GM23338 (cell line): ENCODE measurements at regions not wholly inside any gene's neighbourhood (a gene's known extent, or its start where the extent isn't known, plus 50 kb on each side); places are given as distances from the start of the nearest gene placed in this dataset.

Experiments used
- ATAC-seq: fragments of 200-7000 bp; cut with Tn5 transposase; 3 replicates; pipeline ENCODE4 v1.9.1; 2020
- DNase-seq: peaks from one replicate; pipeline ENCODE4 v3.0.0-alpha.2; 2015; ENCODE audit warnings: low spot score
- H2AFZ ChIP-seq: fragments of 200-600 bp; sonication (generic); 2 replicates; pipeline ENCODE4 v1.8.0; 2016; ENCODE audit warnings: antibody characterized with exemption, mild to moderate bottlenecking, moderate library complexity
- H3F3A ChIP-seq: fragments of 200-600 bp; sonication (generic); replicated peaks from 2 replicates; pipeline ENCODE4 v1.8.0; 2017; ENCODE audit warnings: antibody characterized with exemption, mixed run types, low read depth
- H3K27ac ChIP-seq: fragments of 200-600 bp; sonication (generic); 2 replicates; pipeline ENCODE4 v1.6.1; 2016; ENCODE audit warnings: low read depth
- H3K27me3 ChIP-seq: fragments of 200-600 bp; sonication (generic); 2 replicates; pipeline ENCODE4 v1.8.0; 2016; ENCODE audit warnings: mild to moderate bottlenecking, mixed run types, moderate library complexity; ENCODE audit not compliant: insufficient read depth
- H3K36me3 ChIP-seq: fragments of 200-600 bp; sonication (generic); 2 replicates; pipeline ENCODE4 v1.8.0; 2016; ENCODE audit warnings: mild to moderate bottlenecking; ENCODE audit not compliant: insufficient read depth
- H3K4me1 ChIP-seq: fragments of 200-600 bp; sonication (generic); 2 replicates; pipeline ENCODE4 v1.8.0; 2016; ENCODE audit warnings: mild to moderate bottlenecking, moderate library complexity; ENCODE audit not compliant: insufficient read depth
- H3K4me2 ChIP-seq: fragments of 200-600 bp; sonication (generic); 2 replicates; pipeline ENCODE4 v1.7.1; 2017; ENCODE audit warnings: mixed run types
- H3K4me3 ChIP-seq: fragments of 200-600 bp; sonication (generic); 2 replicates; pipeline ENCODE4 v1.6.1; 2016; ENCODE audit warnings: mixed run types
- H3K79me2 ChIP-seq: fragments of 200-600 bp; sonication (generic); replicated peaks from 2 replicates; pipeline ENCODE4 v1.8.0; 2017; ENCODE audit warnings: mild to moderate bottlenecking; ENCODE audit not compliant: insufficient read depth
- H3K9me2 ChIP-seq: fragments of 200-600 bp; sonication (generic); 2 replicates; pipeline ENCODE4 v1.8.0; 2017; ENCODE audit not compliant: insufficient read depth
- H4K20me1 ChIP-seq: fragments of 200-600 bp; sonication (generic); replicated peaks from 2 replicates; pipeline ENCODE4 v1.8.0; 2017; ENCODE audit warnings: mild to moderate bottlenecking; ENCODE audit not compliant: insufficient read depth
- H3K27ac Mint-ChIP-seq: 2 replicates; pipeline ENCODE4 v1.8.0; 2020; ENCODE audit warnings: inconsistent platforms, mild to moderate bottlenecking, moderate library complexity, mixed read lengths
- H3K27me3 Mint-ChIP-seq: 3 replicates; pipeline ENCODE4 v1.8.0; 2022; ENCODE audit warnings: low read depth, mild to moderate bottlenecking, moderate library complexity, mixed read lengths, inconsistent platforms; ENCODE audit not compliant: insufficient read depth, poor library complexity
- H3K36me3 Mint-ChIP-seq: 3 replicates; pipeline ENCODE4 v1.8.0; 2021; ENCODE audit warnings: low read depth, mild to moderate bottlenecking, inconsistent platforms, moderate library complexity, mixed read lengths
- H3K4me1 Mint-ChIP-seq: 3 replicates; pipeline ENCODE4 v1.8.0; 2020; ENCODE audit warnings: mild to moderate bottlenecking, inconsistent platforms, mixed read lengths
- H3K4me3 Mint-ChIP-seq: 3 replicates; pipeline ENCODE4 v1.8.0; 2021; ENCODE audit warnings: moderate library complexity, mild to moderate bottlenecking, inconsistent platforms, mixed read lengths
- H3K9me3 Mint-ChIP-seq: 3 replicates; pipeline ENCODE4 v1.8.0; 2020; ENCODE audit warnings: moderate library complexity, mild to moderate bottlenecking, inconsistent platforms, mixed read lengths
- ETS1 ChIP-seq: IDR thresholded peaks from 2 replicates; pipeline ENCODE4 v1.6.1; 2016; ENCODE audit warnings: antibody characterized with exemption
- EZH2 ChIP-seq: fragments of 200-600 bp; sonication (generic); IDR thresholded peaks from one replicate; pipeline ENCODE4 v1.8.0; 2017; ENCODE audit warnings: antibody characterized with exemption, mild to moderate bottlenecking, low read depth; ENCODE audit not compliant: unreplicated experiment
- EZH2phosphoT487 ChIP-seq: fragments of 200-600 bp; sonication (generic); IDR thresholded peaks from one replicate; pipeline ENCODE4 v1.8.1; 2018; ENCODE audit warnings: antibody characterized with exemption; ENCODE audit not compliant: unreplicated experiment
- JUNB ChIP-seq: IDR thresholded peaks from one replicate; pipeline ENCODE4 v1.6.1; 2016; ENCODE audit warnings: antibody characterized with exemption; ENCODE audit not compliant: unreplicated experiment
- NANOG ChIP-seq: IDR thresholded peaks from 2 replicates; pipeline ENCODE4 v1.6.1; 2016; ENCODE audit warnings: antibody characterized with exemption, borderline replicate concordance
- STAT1 ChIP-seq: IDR thresholded peaks from one replicate; pipeline ENCODE4 v1.6.1; 2016; ENCODE audit warnings: antibody characterized with exemption; ENCODE audit not compliant: unreplicated experiment
- ZNF114 ChIP-seq: fragments of 250-450 bp; sonication (Bioruptor Pico); IDR thresholded peaks from 2 replicates; pipeline ENCODE4 v1.5.0; 2020; ENCODE audit warnings: mild to moderate bottlenecking, moderate library complexity
- ZNF462 ChIP-seq: fragments of 250-450 bp; sonication (Bioruptor Pico); IDR thresholded peaks from 2 replicates; pipeline ENCODE4 v1.5.0; 2020; ENCODE audit warnings: mild to moderate bottlenecking, moderate library complexity

- H3K9me3 Mint-ChIP-seq: peaks cover 2% of the 10 kb centered on the region; the same call in 2 of the 3 replicates
- H3K27ac ChIP-seq: no peak overlapping the region
- no peak for TF ChIP-seq ZNF462 (CRISPR knock-in tag)
Measured at GRCh38 chr10:4532467-4532866, 293.5 kb upstream of the AKR1E2 start.

GRCh38 chr10:4532011-4532410 lies 294.0 kb upstream of the AKR1E2 start:
- Histone ChIP-seq H3K4me2 (no peak overlapping the region), H4K20me1 (no peaks in the 10 kb centered on the region), H3K79me2 (no peaks in the 10 kb centered on the region), H3K4me1 (no peaks in the 10 kb centered on the region), H3K27ac (no peak overlapping the region), H3K27me3 (no peaks in the 10 kb centered on the region), H2AFZ (peak overlapping the region; percentile 69; the same call in 1 of the 2 replicates), H3K9me2 (0 out of 2 replicates have a peak, but pooled peaks cover 3% of the 10 kb centered on the region), H3K4me3 (no peak overlapping the region), H3K36me3 (no peaks in the 10 kb centered on the region), H3F3A (no peaks in the 10 kb centered on the region)
- no peaks in the 10 kb centered on the region for H3K4me1 Mint-ChIP-seq
- no peak overlapping the region for H3K27ac Mint-ChIP-seq
- H3K9me3 Mint-ChIP-seq: peaks cover 2% of the 10 kb centered on the region; the same call in 2 of the 3 replicates
- no peaks in the 10 kb centered on the region for H3K27me3 Mint-ChIP-seq
- ATAC-seq (no peak), DNase-seq (no peak)
- no peaks in the 10 kb centered on the region for H3K36me3 Mint-ChIP-seq
- no peak overlapping the region for H3K4me3 Mint-ChIP-seq
- TF ChIP-seq EZH2phosphoT487 (no peak), EZH2 (no peak), JUNB (no peak), STAT1 (no peak), ZNF114 (CRISPR knock-in tag) (no peak), NANOG (no peak), ETS1 (no peak)

More at GRCh38 chr10:4532467-4532866, 293.5 kb upstream of the AKR1E2 start:
- no peak overlapping the region for H3K4me3 ChIP-seq
- no peaks in the 10 kb centered on the region for H3K4me1 Mint-ChIP-seq
- H3F3A ChIP-seq: no peaks in the 10 kb centered on the region
- peak overlapping the region; percentile 69; the same call in 1 of the 2 replicates for H2AFZ ChIP-seq
- H3K4me2 ChIP-seq: no peak overlapping the region
- no peak overlapping the region for H3K27ac Mint-ChIP-seq
- no peaks in the 10 kb centered on the region for H3K27me3 ChIP-seq
- DNase-seq (no peak), ATAC-seq (no peak)
- no peaks in the 10 kb centered on the region for H3K27me3 Mint-ChIP-seq
- H3K4me3 Mint-ChIP-seq: no peak overlapping the region
- no peaks in the 10 kb centered on the region for H3K36me3 Mint-ChIP-seq
- H3K79me2 ChIP-seq: no peaks in the 10 kb centered on the region
- no peaks in the 10 kb centered on the region for H4K20me1 ChIP-seq
- 0 out of 2 replicates have a peak, but pooled peaks cover 3% of the 10 kb centered on the region for H3K9me2 ChIP-seq
- no peaks in the 10 kb centered on the region for H3K36me3 ChIP-seq
- H3K4me1 ChIP-seq: no peaks in the 10 kb centered on the region
